ENCODE measurements at regions not wholly inside any gene's neighbourhood (a gene's known extent, or its start where the extent isn't known, plus 50 kb on each side); places are given as distances from the start of the nearest gene placed in this dataset.

DNA sequence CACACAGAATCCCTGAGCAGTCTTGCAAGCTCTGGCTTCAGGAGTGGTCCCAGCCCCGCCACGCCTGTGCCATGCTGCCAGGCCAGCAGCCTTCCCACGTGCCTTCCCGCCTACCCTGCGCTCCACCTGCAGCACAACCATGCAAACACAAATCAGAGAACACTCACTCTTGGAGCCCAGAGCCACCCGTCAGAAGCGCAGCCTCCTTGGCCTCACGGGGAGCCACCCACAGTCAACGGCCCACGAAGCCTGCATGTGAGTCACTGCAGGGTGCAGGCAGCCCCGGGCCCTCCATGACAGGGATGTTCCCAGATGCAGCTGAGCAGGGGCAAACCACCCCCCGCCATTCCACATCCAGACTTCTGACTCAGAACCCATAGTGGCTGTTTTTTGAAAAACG, 217.0 kb downstream of the DLL1 start:
- no peak overlapping the region for H3K4me3 Mint-ChIP-seq (ENCODE audit: unreplicated experiment)
- no peaks in the 10 kb centered on the region for H3K27me3 Mint-ChIP-seq (ENCODE audit: unreplicated experiment)
- H3K4me1 Mint-ChIP-seq (ENCODE audit: unreplicated experiment), result no peaks in the 10 kb centered on the region
- H3K9me3 Mint-ChIP-seq (ENCODE audit: unreplicated experiment), result peaks cover 30% of the 10 kb centered on the region
- no peak overlapping the region for H3K27ac Mint-ChIP-seq (ENCODE audit: unreplicated experiment)
- TF ChIP-seq, protein P1, sequence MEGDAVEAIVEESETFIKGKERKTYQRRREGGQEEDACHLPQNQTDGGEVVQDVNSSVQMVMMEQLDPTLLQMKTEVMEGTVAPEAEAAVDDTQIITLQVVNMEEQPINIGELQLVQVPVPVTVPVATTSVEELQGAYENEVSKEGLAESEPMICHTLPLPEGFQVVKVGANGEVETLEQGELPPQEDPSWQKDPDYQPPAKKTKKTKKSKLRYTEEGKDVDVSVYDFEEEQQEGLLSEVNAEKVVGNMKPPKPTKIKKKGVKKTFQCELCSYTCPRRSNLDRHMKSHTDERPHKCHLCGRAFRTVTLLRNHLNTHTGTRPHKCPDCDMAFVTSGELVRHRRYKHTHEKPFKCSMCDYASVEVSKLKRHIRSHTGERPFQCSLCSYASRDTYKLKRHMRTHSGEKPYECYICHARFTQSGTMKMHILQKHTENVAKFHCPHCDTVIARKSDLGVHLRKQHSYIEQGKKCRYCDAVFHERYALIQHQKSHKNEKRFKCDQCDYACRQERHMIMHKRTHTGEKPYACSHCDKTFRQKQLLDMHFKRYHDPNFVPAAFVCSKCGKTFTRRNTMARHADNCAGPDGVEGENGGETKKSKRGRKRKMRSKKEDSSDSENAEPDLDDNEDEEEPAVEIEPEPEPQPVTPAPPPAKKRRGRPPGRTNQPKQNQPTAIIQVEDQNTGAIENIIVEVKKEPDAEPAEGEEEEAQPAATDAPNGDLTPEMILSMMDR (IDR thresholded peaks at IDR 0.05), result no peak
- peak; percentile 81 for DNase-seq (ENCODE audit: extremely low spot score, unreplicated experiment)
- no peaks in the 10 kb centered on the region for H3K36me3 Mint-ChIP-seq (ENCODE audit: unreplicated experiment)

DNA sequence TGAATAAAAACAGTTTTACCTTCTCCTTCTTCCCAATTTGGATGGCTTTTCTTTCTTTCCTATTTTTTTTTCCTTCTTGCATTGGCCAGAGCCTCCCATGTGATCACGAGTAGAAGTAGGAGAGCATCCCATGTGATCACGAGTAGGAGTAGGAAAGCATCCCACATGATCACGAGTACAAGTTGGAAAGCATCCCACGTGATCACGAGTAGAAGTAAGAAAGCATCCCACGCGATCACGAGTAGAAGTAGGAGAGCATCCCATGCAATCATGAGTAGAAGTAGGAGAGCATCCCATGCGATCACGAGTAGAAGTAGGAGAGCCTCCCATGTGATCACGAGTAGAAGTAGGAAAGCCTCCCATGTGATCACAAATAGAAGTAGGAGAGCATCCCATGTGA, 218.6 kb downstream of the DLL1 start:
- H3K4me3 Mint-ChIP-seq (ENCODE audit: unreplicated experiment), result no peak overlapping the region
- no peaks in the 10 kb centered on the region for H3K4me1 Mint-ChIP-seq (ENCODE audit: unreplicated experiment)
- DNase-seq (ENCODE audit: extremely low spot score, unreplicated experiment), result no peak
- TF ChIP-seq, protein P1 (IDR thresholded peaks at IDR 0.05), result no peak
- H3K27me3 Mint-ChIP-seq (ENCODE audit: unreplicated experiment), result no peaks in the 10 kb centered on the region
- no peaks in the 10 kb centered on the region for H3K36me3 Mint-ChIP-seq (ENCODE audit: unreplicated experiment)
- no peak overlapping the region for H3K27ac Mint-ChIP-seq (ENCODE audit: unreplicated experiment)
- peaks cover 23% of the 10 kb centered on the region for H3K9me3 Mint-ChIP-seq (ENCODE audit: unreplicated experiment)

DNA sequence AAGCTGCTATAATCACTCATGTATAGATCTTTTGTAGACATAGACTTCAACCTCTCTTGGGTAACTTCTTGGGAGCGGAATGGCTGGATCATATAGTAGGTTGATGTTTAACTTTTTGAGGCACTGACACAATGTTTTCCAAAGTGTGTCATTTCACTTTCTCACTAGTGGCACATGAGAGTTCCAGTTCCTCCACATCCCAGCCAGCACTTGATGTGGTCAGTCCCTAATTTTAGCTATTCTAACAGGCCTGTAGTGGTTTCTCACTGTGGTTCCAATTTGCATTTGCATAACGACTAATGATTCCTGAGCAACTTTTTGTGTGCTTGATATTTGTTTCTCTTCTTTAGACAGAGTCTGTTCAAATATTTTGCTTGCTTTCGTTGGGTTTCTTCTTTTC, 221.3 kb downstream of the DLL1 start:
- TF ChIP-seq, protein P1 (IDR thresholded peaks at IDR 0.05), result no peak
- H3K4me1 Mint-ChIP-seq (ENCODE audit: unreplicated experiment), result no peaks in the 10 kb centered on the region
- no peak for DNase-seq (ENCODE audit: extremely low spot score, unreplicated experiment)
- H3K27ac Mint-ChIP-seq (ENCODE audit: unreplicated experiment), result no peak overlapping the region
- no peaks in the 10 kb centered on the region for H3K27me3 Mint-ChIP-seq (ENCODE audit: unreplicated experiment)
- H3K9me3 Mint-ChIP-seq (ENCODE audit: unreplicated experiment), result peaks cover 20% of the 10 kb centered on the region
- H3K36me3 Mint-ChIP-seq (ENCODE audit: unreplicated experiment), result no peaks in the 10 kb centered on the region
- no peak overlapping the region for H3K4me3 Mint-ChIP-seq (ENCODE audit: unreplicated experiment)

DNA sequence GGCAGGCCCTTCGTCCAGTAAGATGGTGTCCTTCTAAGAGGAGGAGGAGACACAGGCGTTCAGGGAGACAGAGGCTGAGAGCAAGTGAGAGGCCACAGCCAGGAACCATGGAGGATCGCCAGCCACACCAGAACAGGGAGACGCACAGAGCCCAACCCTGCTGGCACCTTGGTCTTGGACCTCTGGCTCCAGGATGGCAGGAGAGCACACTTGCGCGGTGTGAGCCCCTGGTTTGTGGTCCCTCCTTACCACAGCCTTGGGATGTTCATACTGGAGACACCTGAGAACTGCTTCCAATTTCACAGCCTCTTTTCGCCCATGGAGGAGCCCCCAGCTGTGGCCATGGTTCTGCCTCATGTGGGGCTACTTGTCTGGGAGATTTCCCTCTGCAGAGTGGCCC, 222.4 kb downstream of the DLL1 start:
- H3K36me3 Mint-ChIP-seq (ENCODE audit: unreplicated experiment), result no peaks in the 10 kb centered on the region
- H3K4me3 Mint-ChIP-seq (ENCODE audit: unreplicated experiment), result no peak overlapping the region
- no peak overlapping the region for H3K27ac Mint-ChIP-seq (ENCODE audit: unreplicated experiment)
- no peak for DNase-seq (ENCODE audit: extremely low spot score, unreplicated experiment)
- H3K9me3 Mint-ChIP-seq (ENCODE audit: unreplicated experiment), result peaks cover 20% of the 10 kb centered on the region
- H3K27me3 Mint-ChIP-seq (ENCODE audit: unreplicated experiment), result no peaks in the 10 kb centered on the region
- H3K4me1 Mint-ChIP-seq (ENCODE audit: unreplicated experiment), result no peaks in the 10 kb centered on the region
- TF ChIP-seq, protein P1 (IDR thresholded peaks at IDR 0.05), result no peak

DNA sequence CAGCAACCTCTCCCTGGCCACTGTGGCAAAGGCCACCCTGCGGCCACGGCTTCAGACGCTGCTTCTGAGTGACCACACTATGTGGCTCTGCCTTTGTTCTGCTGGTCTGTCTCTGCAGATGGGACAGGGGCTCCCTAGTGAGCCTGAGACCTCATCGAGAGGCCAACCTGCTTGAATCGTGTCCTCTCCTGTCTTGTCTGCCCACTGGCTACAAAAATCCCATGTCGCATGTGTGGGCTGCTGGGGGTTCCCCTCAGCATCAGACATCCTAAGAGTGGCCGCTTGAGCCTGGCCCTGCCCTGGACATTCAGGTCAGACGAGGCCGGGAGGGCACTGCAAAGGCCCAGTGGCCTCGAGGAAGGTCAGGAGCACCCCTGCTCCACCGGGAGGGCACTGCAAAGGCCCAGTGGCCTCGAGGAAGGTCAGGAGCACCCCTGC, 222.9 kb downstream of the DLL1 start:
- Mint-ChIP-seq H3K9me3 (ENCODE audit: unreplicated experiment) (peaks cover 20% of the 10 kb centered on the region), H3K27me3 (ENCODE audit: unreplicated experiment) (no peaks in the 10 kb centered on the region), H3K36me3 (ENCODE audit: unreplicated experiment) (no peaks in the 10 kb centered on the region), H3K4me3 (ENCODE audit: unreplicated experiment) (no peak overlapping the region), H3K27ac (ENCODE audit: unreplicated experiment) (no peak overlapping the region), H3K4me1 (ENCODE audit: unreplicated experiment) (no peaks in the 10 kb centered on the region)
- DNase-seq (ENCODE audit: extremely low spot score, unreplicated experiment), result peak; percentile 80
- TF ChIP-seq, protein P1 (IDR thresholded peaks at IDR 0.05), result no peak

Measured in osteocyte (in vitro differentiated cells).